HTR-8/SVneo (cell line): ENCODE measurements at regions not wholly inside any gene's neighbourhood (a gene's known extent, or its start where the extent isn't known, plus 50 kb on each side); places are given as distances from the start of the nearest gene placed in this dataset.
"Not testable (repeated sequence)": the region's sequence is repeated elsewhere in the genome, so short reads cannot be mapped to it uniquely, and the experiment has no call there.

ENCODE experiments used
- DNase-seq: peaks from one replicate; pipeline ENCODE4 v3.0.0; 2011; ENCODE audit warnings: low spot score, mixed read lengths; ENCODE audit not compliant: insufficient read length
- FAIRE-seq: peaks from 2 replicates; lab custom pipeline; 2011; peaks lifted over from hg19 to GRCh38; lab: Jason Lieb, UNC

GRCh38 chr6:158920311-158920905 lies 79.6 kb downstream of the RSPH3 start:
- DNase-seq (no peak), FAIRE-seq (no peak)

- FAIRE-seq: no peak
- no peak for DNase-seq
Observed at GRCh38 chr6:158919865-158920264, 80.1 kb downstream of the RSPH3 start.

- DNase-seq (no peak), FAIRE-seq (no peak)
Observed at GRCh38 chr6:158916617-158917016, 83.4 kb downstream of the RSPH3 start.

- DNase-seq: no peak
- FAIRE-seq: no peak
Observed at GRCh38 chr6:158914923-158915322, 85.1 kb downstream of the RSPH3 start.

GRCh38 chr6:158913580-158913979 lies 86.4 kb downstream of the RSPH3 start:
- FAIRE-seq (no peak), DNase-seq (no peak)

GRCh38 chr6:158912655-158913054 lies 87.3 kb downstream of the RSPH3 start:
- FAIRE-seq (no peak), DNase-seq (no peak)

GRCh38 chr6:158911746-158912480 lies 88.1 kb downstream of the RSPH3 start:
- DNase-seq (no peak), FAIRE-seq (no peak)

GRCh38 chr6:158910484-158911440 lies 89.2 kb downstream of the RSPH3 start:
- FAIRE-seq (no peak), DNase-seq (no peak)

GRCh38 chr6:158909938-158910337 lies 90.1 kb downstream of the RSPH3 start:
- DNase-seq: no peak
- no peak for FAIRE-seq

- DNase-seq (no peak), FAIRE-seq (no peak)
Observed at GRCh38 chr6:158908606-158909005, 89.4 kb upstream of the EZR start.

- no peak for DNase-seq
- no peak for FAIRE-seq
Observed at GRCh38 chr6:158907931-158908330, 88.8 kb upstream of the EZR start.

- DNase-seq (no peak), FAIRE-seq (no peak)
Observed at GRCh38 chr6:158906926-158907325, 87.8 kb upstream of the EZR start.

GRCh38 chr6:158905277-158905676 lies 86.1 kb upstream of the EZR start:
- FAIRE-seq: no peak
- DNase-seq: no peak

- DNase-seq: no peak
- no peak for FAIRE-seq
Observed at GRCh38 chr6:158903801-158904200, 84.6 kb upstream of the EZR start.

- DNase-seq (no peak), FAIRE-seq (no peak)
Observed at GRCh38 chr6:158900663-158901312, 81.6 kb upstream of the EZR start.

- no peak for FAIRE-seq
- DNase-seq: no peak
Observed at GRCh38 chr6:158897236-158897635, 78.1 kb upstream of the EZR start.

- DNase-seq: no peak
- FAIRE-seq: no peak
Observed at GRCh38 chr6:158895661-158896060, 76.5 kb upstream of the EZR start.

GRCh38 chr6:158894193-158894592 lies 75.0 kb upstream of the EZR start:
- peak; percentile 73 for DNase-seq
- FAIRE-seq: no peak

- DNase-seq (no peak), FAIRE-seq (no peak)
Observed at GRCh38 chr6:158892266-158892665, 73.1 kb upstream of the EZR start.

GRCh38 chr6:158891560-158891959 lies 72.4 kb upstream of the EZR start:
- DNase-seq, FAIRE-seq: not testable (repeated sequence)
